CMK (cell line): ENCODE measurements at regions not wholly inside any gene's neighbourhood (a gene's known extent, or its start where the extent isn't known, plus 50 kb on each side); places are given as distances from the start of the nearest gene placed in this dataset.

Experiments
- DNase-seq: peaks from one replicate; pipeline ENCODE4 v3.0.0-alpha.2; 2010; ENCODE audit warnings: low read depth

- no peak for DNase-seq
Measured at GRCh38 chr7:41096917-41097316, 606.0 kb downstream of the INHBA start.

- DNase-seq: no peak
Measured at GRCh38 chr7:41093141-41093540, 609.7 kb downstream of the INHBA start.

GRCh38 chr7:41085244-41085643, 617.6 kb downstream of the INHBA start:
- no peak for DNase-seq

GRCh38 chr7:41084381-41084780, 618.5 kb downstream of the INHBA start:
- no peak for DNase-seq

GRCh38 chr7:41069635-41070034, 633.3 kb downstream of the INHBA start:
- DNase-seq: no peak

- DNase-seq: no peak
Measured at GRCh38 chr7:41067576-41067975, 635.3 kb downstream of the INHBA start.

- no peak for DNase-seq
Measured at GRCh38 chr7:41065663-41066062, 637.2 kb downstream of the INHBA start.

- DNase-seq: no peak
Measured at GRCh38 chr7:41063116-41063515, 639.8 kb downstream of the INHBA start.

- DNase-seq: no peak
Measured at GRCh38 chr7:41060796-41061195, 642.1 kb downstream of the INHBA start.

GRCh38 chr7:41059796-41060195, 643.1 kb downstream of the INHBA start:
- DNase-seq: no peak

GRCh38 chr7:41058986-41059741, 643.7 kb downstream of the INHBA start:
- DNase-seq: no peak

- DNase-seq: no peak
Measured at GRCh38 chr7:41054960-41055661, 647.8 kb downstream of the INHBA start.

GRCh38 chr7:41053820-41054219, 649.1 kb downstream of the INHBA start:
- DNase-seq: no peak

GRCh38 chr7:41052736-41053135, 650.2 kb downstream of the INHBA start:
- no peak for DNase-seq

- no peak for DNase-seq
Measured at GRCh38 chr7:41052201-41052600, 650.7 kb downstream of the INHBA start.

GRCh38 chr7:41051535-41051934, 651.4 kb downstream of the INHBA start:
- no peak for DNase-seq

- no peak for DNase-seq
Measured at GRCh38 chr7:41051062-41051461, 651.8 kb downstream of the INHBA start.

- DNase-seq: no peak
Measured at GRCh38 chr7:41048771-41049170, 654.1 kb downstream of the INHBA start.

- DNase-seq: no peak
Measured at GRCh38 chr7:41047789-41048191, 655.1 kb downstream of the INHBA start.

GRCh38 chr7:41047211-41047610, 655.7 kb downstream of the INHBA start:
- DNase-seq: no peak

- DNase-seq: no peak
Measured at GRCh38 chr7:41046776-41047175, 656.1 kb downstream of the INHBA start.

GRCh38 chr7:41046221-41046761, 656.6 kb downstream of the INHBA start:
- DNase-seq: no peak

- DNase-seq: no peak
Measured at GRCh38 chr7:41045556-41046123, 657.2 kb downstream of the INHBA start.
